ENCODE measurements at regions not wholly inside any gene's neighbourhood (a gene's known extent, or its start where the extent isn't known, plus 50 kb on each side); places are given as distances from the start of the nearest gene placed in this dataset.

GRCh38 chr1:114262337-114262736, 108.7 kb upstream of the SYT6 start:
- Histone ChIP-seq H3K79me2 (ENCODE audit: low read depth) (no peaks in the 10 kb centered on the region), H3K9me3 (ENCODE audit: insufficient read depth, low read depth) (no peaks in the 10 kb centered on the region), H3K27ac (no peak overlapping the region), H3K9me2 (ENCODE audit: insufficient read depth) (no peaks in the 10 kb centered on the region), H4K20me1 (ENCODE audit: insufficient read depth) (no peaks in the 10 kb centered on the region), H3F3A (ENCODE audit: insufficient read depth, low read depth) (no peaks in the 10 kb centered on the region), H3K4me3 (no peak overlapping the region), H3K4me2 (no peak overlapping the region), H3K36me3 (ENCODE audit: low read depth) (no peaks in the 10 kb centered on the region), H3K27me3 (ENCODE audit: insufficient read depth, low read depth) (no peaks in the 10 kb centered on the region), H2AFZ (no peak overlapping the region), H3K4me1 (replicated peaks; ENCODE audit: insufficient read depth) (no peaks in the 10 kb centered on the region)
- BruUV-seq (replicated peaks) = no TSS peak
- ChIA-PET POLR2A (ENCODE audit: unreplicated experiment) (no interaction called here), CTCF (no interaction called here)
- TF ChIP-seq CTCF (conservative IDR thresholded peaks at IDR 0.05) (no peak), EZH2 (IDR thresholded peaks at IDR 0.05; ENCODE audit: low read depth) (no peak)
- intact Hi-C loops (cut with micrococcal nuclease; ENCODE audit: unreplicated experiment) = no loop called here
- DNase-seq = no peak

- POLR2A ChIA-PET (ENCODE audit: unreplicated experiment) = interaction anchor here (0.7 kb wide), 1 partner anchor 333 kb away, joined by 4 read pairs; no protein-coding TSS in a partner anchor
- H3K27ac ChIP-seq = no peak overlapping the region
- CTCF ChIA-PET = no interaction called here
- H3K4me3 ChIP-seq = no peak overlapping the region
- H3K36me3 ChIP-seq (ENCODE audit: low read depth) = no peaks in the 10 kb centered on the region
- intact Hi-C loops (cut with micrococcal nuclease; ENCODE audit: unreplicated experiment) = no loop called here
- no peaks in the 10 kb centered on the region for H4K20me1 ChIP-seq (ENCODE audit: insufficient read depth)
- no peak overlapping the region for H3K4me2 ChIP-seq
- H3F3A ChIP-seq (ENCODE audit: insufficient read depth, low read depth) = no peaks in the 10 kb centered on the region
- TF ChIP-seq EZH2 (IDR thresholded peaks at IDR 0.05; ENCODE audit: low read depth) (no peak), CTCF (conservative IDR thresholded peaks at IDR 0.05) (no peak)
- no peak overlapping the region for H2AFZ ChIP-seq
- no peak for DNase-seq
- no peaks in the 10 kb centered on the region for H3K27me3 ChIP-seq (ENCODE audit: insufficient read depth, low read depth)
- H3K9me3 ChIP-seq (ENCODE audit: insufficient read depth, low read depth) = no peaks in the 10 kb centered on the region
- no peaks in the 10 kb centered on the region for H3K9me2 ChIP-seq (ENCODE audit: insufficient read depth)
- H3K79me2 ChIP-seq (ENCODE audit: low read depth) = no peaks in the 10 kb centered on the region
- BruUV-seq (replicated peaks) = no TSS peak
- H3K4me1 ChIP-seq (replicated peaks; ENCODE audit: insufficient read depth) = no peaks in the 10 kb centered on the region
These were observed 107.3 kb upstream of the SYT6 start for GRCh38 chr1:114260805-114261484.

- no peaks in the 10 kb centered on the region for H3K9me2 ChIP-seq (ENCODE audit: insufficient read depth)
- intact Hi-C loops (cut with micrococcal nuclease; ENCODE audit: unreplicated experiment) = no loop called here
- ChIA-PET POLR2A (ENCODE audit: unreplicated experiment) (no interaction called here), CTCF (no interaction called here)
- no peak overlapping the region for H3K4me2 ChIP-seq
- H3K27ac ChIP-seq = no peak overlapping the region
- BruUV-seq (replicated peaks) = no TSS peak
- H3K36me3 ChIP-seq (ENCODE audit: low read depth) = no peaks in the 10 kb centered on the region
- H4K20me1 ChIP-seq (ENCODE audit: insufficient read depth) = no peaks in the 10 kb centered on the region
- no peaks in the 10 kb centered on the region for H3K4me1 ChIP-seq (replicated peaks; ENCODE audit: insufficient read depth)
- DNase-seq = no peak
- no peaks in the 10 kb centered on the region for H3K27me3 ChIP-seq (ENCODE audit: insufficient read depth, low read depth)
- no peak overlapping the region for H3K4me3 ChIP-seq
- no peak overlapping the region for H2AFZ ChIP-seq
- H3K9me3 ChIP-seq (ENCODE audit: insufficient read depth, low read depth) = no peaks in the 10 kb centered on the region
- TF ChIP-seq CTCF (conservative IDR thresholded peaks at IDR 0.05) = no peak
- TF ChIP-seq EZH2 (IDR thresholded peaks at IDR 0.05; ENCODE audit: low read depth) = no peak
- H3F3A ChIP-seq (ENCODE audit: insufficient read depth, low read depth) = no peaks in the 10 kb centered on the region
- H3K79me2 ChIP-seq (ENCODE audit: low read depth) = no peaks in the 10 kb centered on the region
These were observed 106.0 kb upstream of the SYT6 start for GRCh38 chr1:114259511-114260160.

Measured in PC-9 (cell line).